ENCODE measurements at regions not wholly inside any gene's neighbourhood (a gene's known extent, or its start where the extent isn't known, plus 50 kb on each side); places are given as distances from the start of the nearest gene placed in this dataset.

DNA sequence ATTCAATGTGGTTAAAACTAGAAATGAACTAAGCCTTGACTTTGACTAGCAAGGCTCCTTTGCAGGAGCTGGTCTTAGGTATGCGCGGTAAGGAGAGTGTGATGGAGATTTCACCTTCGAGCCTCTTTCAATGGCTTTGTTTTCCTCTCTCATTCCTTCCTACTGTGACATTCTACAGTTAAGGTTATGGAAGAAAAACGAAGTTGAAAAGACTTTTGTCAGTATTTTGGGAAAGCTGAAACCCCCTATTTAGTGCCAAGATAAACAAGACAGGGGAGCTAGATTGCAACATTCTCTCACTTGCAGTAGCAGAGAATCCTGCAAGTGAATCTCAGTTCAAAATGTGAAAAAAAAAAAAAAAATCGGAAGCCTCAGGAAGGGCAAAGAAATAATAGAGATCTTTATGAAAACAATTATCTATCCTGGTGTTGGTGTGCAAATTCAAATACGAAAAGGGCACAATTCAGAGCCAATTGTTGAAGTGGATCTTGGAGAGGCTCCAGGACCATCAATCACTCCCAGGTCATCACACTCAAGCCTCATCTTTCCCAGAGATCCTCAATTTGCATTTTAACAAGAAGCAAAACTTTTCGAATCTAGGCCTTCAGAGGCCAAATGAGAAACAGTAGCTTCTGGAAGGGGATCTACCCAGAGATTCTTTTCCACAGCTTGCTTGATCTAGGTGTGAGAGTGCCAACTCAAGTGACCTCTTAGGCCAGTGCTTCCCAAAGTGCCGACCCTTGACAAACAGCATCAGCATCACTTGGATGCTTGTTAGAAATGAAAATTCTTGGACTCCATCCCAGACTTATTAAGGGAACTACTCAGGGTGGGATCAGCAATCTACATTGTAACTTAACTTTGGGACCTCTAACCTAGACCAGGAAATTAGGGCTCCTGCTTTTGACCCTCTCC is 163.8 kb downstream of the INHBA start:
- H3K9me3 ChIP-seq = no peaks in the 10 kb centered on the region
- H3K27me3 ChIP-seq = no peaks in the 10 kb centered on the region
- no peaks in the 10 kb centered on the region for H3K36me3 ChIP-seq
- no peaks in the 10 kb centered on the region for H3K4me1 ChIP-seq
- TF ChIP-seq, protein P1, sequence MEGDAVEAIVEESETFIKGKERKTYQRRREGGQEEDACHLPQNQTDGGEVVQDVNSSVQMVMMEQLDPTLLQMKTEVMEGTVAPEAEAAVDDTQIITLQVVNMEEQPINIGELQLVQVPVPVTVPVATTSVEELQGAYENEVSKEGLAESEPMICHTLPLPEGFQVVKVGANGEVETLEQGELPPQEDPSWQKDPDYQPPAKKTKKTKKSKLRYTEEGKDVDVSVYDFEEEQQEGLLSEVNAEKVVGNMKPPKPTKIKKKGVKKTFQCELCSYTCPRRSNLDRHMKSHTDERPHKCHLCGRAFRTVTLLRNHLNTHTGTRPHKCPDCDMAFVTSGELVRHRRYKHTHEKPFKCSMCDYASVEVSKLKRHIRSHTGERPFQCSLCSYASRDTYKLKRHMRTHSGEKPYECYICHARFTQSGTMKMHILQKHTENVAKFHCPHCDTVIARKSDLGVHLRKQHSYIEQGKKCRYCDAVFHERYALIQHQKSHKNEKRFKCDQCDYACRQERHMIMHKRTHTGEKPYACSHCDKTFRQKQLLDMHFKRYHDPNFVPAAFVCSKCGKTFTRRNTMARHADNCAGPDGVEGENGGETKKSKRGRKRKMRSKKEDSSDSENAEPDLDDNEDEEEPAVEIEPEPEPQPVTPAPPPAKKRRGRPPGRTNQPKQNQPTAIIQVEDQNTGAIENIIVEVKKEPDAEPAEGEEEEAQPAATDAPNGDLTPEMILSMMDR (IDR thresholded peaks at IDR 0.05) = no peak
- no peak for DNase-seq
- H3K4me3 ChIP-seq = no peak overlapping the region
- intact Hi-C loops (cut with DNase I) = no loop called here
- ATAC-seq = no peak
- no peak overlapping the region for H3K27ac ChIP-seq

DNA sequence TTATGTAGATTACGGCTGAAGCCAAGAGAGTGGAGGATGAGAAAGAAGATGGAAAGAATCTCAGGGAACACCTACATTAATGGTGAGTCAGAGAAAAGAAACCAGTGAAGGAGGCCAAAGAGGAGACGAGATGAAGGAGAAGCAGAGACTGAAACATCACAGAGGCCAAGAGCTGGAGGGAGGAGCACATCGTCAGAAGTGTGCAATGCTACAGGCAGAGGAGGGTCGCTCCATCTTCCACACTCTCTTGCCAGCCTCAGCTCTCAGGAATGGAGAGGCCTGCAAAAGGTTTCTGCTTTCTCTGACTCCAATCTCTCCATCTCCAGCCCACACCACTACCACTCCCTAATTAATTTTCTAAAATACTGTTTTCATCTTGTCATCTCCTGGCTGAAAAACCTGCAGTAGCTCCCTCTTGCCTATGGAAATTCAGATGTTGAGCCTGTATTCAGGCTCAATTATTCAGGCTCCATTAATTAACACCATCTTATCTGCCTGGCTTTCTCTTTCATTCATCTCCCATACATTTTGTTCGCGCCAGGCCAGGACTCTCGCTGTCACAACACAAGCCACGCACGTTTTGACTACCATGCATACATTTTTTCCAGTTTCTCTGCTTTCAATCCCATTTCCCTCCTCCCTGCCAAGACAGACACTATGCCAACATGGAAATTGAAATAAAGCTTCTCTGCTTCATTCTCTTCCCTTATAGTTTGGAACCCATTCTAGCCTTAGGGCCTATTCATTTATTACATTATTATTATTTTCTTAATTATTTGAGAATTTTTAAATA is 165.8 kb downstream of the INHBA start:
- H3K27me3 ChIP-seq = no peaks in the 10 kb centered on the region
- no peak overlapping the region for H3K27ac ChIP-seq
- TF ChIP-seq, protein P1 (IDR thresholded peaks at IDR 0.05) = no peak
- H3K36me3 ChIP-seq = no peaks in the 10 kb centered on the region
- no peak overlapping the region for H3K4me3 ChIP-seq
- H3K4me1 ChIP-seq = no peaks in the 10 kb centered on the region
- intact Hi-C loops (cut with DNase I) = no loop called here
- DNase-seq = no peak
- no peaks in the 10 kb centered on the region for H3K9me3 ChIP-seq
- ATAC-seq = no peak

DNA sequence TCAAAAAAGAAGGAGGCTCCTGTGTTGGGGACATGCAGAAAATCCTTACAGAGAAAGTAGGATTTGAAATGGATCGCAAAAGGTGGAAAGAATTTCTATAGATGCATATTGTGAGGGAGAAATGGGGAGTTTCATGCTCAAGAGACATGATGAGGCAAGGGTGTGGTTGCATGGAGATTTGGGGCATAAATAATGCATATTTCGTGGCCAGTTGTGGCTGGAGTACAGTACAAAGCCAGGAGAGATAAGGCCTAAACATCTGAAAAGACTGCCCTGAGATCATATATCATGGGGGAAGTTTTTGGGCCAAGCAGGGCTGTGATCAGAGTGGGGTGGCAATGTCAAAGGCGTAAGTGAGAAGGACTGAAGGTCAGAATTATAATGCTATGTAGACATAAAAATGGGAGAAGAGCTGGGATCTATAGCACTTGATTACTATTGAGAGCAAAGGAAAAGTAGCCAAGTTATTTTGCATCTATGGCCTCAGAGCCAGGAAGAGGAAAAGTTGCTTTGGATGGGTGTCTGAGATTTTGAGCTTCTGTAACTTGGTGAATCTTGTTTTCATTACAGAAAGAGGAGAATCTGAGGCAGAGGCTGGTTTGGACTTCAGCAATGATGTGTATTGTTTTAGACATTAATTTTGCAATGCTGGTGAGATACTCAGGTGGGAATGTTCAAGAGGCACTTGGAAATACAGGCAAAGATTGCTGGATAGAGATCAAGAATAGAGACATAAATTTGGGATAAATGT is 166.6 kb downstream of the INHBA start:
- intact Hi-C loops (cut with DNase I) = no loop called here
- DNase-seq = no peak

DNA sequence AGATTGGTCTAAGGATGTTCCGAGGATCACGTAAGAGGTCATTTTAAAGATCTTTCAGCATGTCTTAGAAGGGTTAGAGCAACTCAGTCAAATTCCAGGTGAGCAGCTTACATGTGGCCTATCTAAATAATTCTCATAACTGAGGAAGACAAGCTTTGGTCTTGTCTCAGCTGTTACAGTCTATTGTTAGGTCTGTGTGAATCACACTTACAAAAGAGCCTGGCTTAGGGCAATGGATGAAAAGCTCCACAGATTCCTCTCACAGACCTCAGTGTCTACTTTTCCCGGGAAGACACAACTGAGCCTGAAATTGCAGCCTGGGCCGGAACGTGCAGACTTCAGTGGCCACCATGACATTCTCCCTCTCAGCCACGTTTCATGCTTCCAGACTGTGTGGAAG is 173.1 kb downstream of the INHBA start:
- intact Hi-C loops (cut with DNase I) = no loop called here
- Histone ChIP-seq H3K27me3 (no peaks in the 10 kb centered on the region), H3K36me3 (no peaks in the 10 kb centered on the region), H3K9me3 (no peaks in the 10 kb centered on the region), H3K4me3 (no peak overlapping the region), H3K27ac (no peak overlapping the region), H3K4me1 (no peaks in the 10 kb centered on the region)
- TF ChIP-seq, protein P1 (IDR thresholded peaks at IDR 0.05) = no peak
- DNase-seq (no peak), ATAC-seq (no peak)

More for the DNA sequence above, 166.6 kb downstream of the INHBA start:
- ATAC-seq = no peak
- H3K9me3 ChIP-seq = no peaks in the 10 kb centered on the region
- no peaks in the 10 kb centered on the region for H3K36me3 ChIP-seq
- TF ChIP-seq, protein P1 (IDR thresholded peaks at IDR 0.05) = no peak
- H3K4me1 ChIP-seq = no peaks in the 10 kb centered on the region
- H3K27me3 ChIP-seq = no peaks in the 10 kb centered on the region
- no peak overlapping the region for H3K4me3 ChIP-seq
- no peak overlapping the region for H3K27ac ChIP-seq

DNA sequence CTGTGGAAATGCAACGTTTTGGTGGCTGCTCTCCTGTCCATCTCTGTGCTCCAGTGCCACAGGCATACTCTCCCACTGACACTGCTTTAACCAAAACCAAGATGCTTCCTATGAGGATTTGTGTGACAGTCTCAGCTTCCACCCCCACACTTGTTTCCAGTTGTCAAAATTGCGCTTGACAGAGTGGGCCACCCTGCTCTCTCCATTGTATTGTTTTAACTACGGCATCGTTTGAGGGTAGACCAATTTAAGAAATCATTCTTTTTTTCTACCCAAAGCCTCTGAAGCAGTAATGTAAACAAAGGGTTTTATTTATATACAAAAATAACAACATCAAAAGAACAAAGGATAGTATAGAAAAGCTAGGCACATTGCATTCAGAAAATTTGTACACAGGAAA is 178.0 kb downstream of the INHBA start:
- no peak overlapping the region for H3K4me3 ChIP-seq
- DNase-seq (no peak), ATAC-seq (no peak)
- no peaks in the 10 kb centered on the region for H3K27me3 ChIP-seq
- H3K4me1 ChIP-seq = no peaks in the 10 kb centered on the region
- no peak overlapping the region for H3K27ac ChIP-seq
- H3K9me3 ChIP-seq = peaks cover 6% of the 10 kb centered on the region
- TF ChIP-seq, protein P1 (IDR thresholded peaks at IDR 0.05) = no peak
- intact Hi-C loops (cut with DNase I) = no loop called here
- H3K36me3 ChIP-seq = no peaks in the 10 kb centered on the region
